HG02885 (cell line): ENCODE measurements at regions not wholly inside any gene's neighbourhood (a gene's known extent, or its start where the extent isn't known, plus 50 kb on each side); places are given as distances from the start of the nearest gene placed in this dataset.

Experiments used
- ATAC-seq: cut with Tn5 transposase; IDR thresholded peaks from one replicate; pipeline ENCODE4 v1.9.1; 2021; ENCODE audit warnings: mild to moderate bottlenecking; ENCODE audit not compliant: unreplicated experiment, poor library complexity

- no peak for ATAC-seq
These were observed 325.6 kb downstream of the SEC23A start for GRCh38 chr14:38777401-38777800.

GRCh38 chr14:38775986-38776385 lies 327.0 kb downstream of the SEC23A start:
- no peak for ATAC-seq

- ATAC-seq = no peak
These were observed 328.9 kb downstream of the SEC23A start for GRCh38 chr14:38774162-38774561.

GRCh38 chr14:38770251-38770650 lies 332.8 kb downstream of the SEC23A start:
- ATAC-seq = no peak

GRCh38 chr14:38762845-38763244 lies 340.2 kb downstream of the SEC23A start:
- ATAC-seq = no peak

DNA sequence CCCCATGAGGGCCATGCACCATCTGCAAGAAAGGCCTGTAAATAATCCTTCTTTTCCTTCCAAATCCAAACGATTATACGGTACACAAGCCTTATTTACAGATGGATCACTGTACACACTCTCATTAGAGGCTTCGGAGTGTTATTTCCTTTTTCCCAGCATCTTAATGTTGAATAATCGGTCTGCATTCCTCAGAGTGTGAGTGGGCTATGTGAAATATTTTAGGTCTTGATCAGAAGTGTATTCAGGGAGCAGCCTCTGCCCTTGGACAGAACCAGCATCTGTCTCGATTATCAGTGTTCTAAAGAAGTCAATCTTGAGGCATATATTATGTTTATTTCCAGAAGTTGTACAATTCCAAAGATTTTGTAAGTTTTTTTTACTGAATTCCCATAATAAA lies 340.6 kb downstream of the SEC23A start:
- no peak for ATAC-seq

DNA sequence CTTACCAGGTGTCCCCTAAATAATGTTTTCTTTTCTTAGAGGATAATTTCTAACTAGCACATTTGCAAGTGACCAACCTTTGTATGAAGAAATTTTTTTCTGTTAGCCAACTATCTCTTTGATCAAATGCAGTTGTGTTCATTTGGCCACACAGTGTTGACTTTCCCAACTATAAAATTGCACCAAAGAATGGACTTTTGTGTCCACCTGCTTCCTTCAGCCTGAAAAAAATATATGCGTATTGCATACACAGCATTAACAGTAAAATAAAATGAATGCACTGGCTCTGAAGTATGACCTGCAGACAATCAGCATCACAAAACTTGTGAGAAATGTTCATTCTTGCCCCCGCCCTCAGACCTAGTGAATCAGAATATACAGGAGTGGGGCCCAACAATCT lies 342.0 kb downstream of the SEC23A start:
- no peak for ATAC-seq

GRCh38 chr14:38758661-38759060 lies 344.4 kb downstream of the SEC23A start:
- ATAC-seq = no peak

DNA sequence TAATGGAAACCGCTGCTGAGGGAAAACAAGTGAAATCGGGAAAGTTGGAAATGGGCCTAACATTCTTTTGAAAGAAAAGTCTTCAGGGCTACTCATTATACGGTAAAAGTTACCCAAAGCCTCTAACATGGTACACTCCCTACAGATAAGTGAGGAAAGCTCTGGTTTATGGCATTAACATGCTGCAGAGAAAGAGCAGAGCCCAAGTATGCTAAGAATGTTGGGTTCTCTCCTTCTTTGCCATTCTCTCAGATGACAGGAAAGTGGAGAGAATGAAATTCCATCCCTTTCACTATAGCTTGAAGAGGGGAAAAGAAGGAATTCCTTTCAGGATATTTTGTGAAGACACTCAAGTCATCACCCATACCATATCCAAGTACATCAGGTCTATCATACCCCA lies 348.0 kb downstream of the SEC23A start:
- ATAC-seq = no peak

DNA sequence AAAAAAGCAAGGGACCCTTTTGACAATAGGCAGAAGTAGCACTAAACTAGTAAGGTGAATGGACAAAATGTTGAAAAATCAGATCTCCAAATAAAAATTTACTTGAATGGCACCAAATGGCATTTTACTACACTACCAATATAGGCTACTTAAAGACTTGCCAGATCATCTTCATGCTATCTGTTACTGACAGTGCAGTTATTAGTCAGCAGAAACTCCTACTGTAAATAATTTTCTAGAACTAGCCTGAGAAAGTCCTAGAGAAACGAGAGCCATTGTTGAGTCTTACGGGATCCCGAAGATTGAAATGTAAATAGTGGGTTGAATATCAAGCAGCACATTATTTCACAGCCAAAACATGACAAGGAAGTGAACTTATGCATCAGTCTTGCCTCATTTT lies 350.3 kb downstream of the SEC23A start:
- ATAC-seq = no peak

GRCh38 chr14:38752341-38752740 lies 350.7 kb downstream of the SEC23A start:
- ATAC-seq = no peak

- no peak for ATAC-seq
These were observed 351.6 kb downstream of the SEC23A start for GRCh38 chr14:38751459-38751858.

DNA sequence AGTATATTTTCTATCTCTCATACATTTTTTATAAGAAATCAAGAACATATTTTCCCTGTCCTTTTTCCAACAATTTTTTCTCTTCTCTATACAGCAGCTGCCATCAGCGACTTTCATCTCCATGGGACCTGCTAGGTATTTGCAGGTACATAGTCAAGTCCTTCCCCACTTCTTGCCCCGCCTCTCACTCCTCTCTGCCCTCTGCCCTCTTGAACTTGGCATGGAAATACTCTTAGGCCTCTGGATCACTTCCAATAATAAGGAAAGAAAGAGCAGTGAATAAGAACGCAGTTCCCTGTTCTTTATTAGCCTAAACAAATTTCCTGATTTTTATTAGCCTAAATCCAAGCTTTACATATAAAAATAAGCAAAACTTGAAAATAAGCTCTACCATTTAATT lies 353.1 kb downstream of the SEC23A start:
- no peak for ATAC-seq

GRCh38 chr14:38745861-38746260 lies 357.2 kb downstream of the SEC23A start:
- ATAC-seq = no peak

DNA sequence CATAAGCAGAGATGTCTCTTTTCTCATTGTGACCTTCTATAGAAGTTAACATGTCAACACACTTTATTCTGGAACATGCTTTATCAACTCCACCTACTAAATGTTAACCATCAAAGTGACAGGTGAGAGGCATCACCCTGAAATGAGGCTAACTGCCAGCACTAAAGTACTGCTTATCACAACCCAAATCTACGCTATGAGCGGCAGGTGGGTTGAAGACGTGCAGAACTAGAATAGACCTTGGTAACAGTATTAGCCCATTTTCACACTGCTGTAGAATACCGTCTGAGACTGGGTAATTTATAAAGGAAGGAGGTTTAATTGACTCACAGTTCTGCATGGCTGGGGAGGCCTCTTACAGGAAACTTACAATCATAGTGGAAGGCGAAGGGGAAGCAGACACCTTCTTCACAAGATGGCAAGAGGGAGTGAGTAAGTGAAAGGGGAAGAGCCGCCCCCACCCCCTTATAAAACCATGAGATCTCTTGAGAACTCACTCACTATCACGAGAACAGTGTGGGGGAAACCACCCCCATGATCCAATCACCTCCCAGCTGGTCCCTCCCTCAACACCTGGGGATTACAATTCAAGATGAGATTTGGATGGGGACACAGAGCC lies 359.0 kb downstream of the SEC23A start:
- ATAC-seq = no peak

DNA sequence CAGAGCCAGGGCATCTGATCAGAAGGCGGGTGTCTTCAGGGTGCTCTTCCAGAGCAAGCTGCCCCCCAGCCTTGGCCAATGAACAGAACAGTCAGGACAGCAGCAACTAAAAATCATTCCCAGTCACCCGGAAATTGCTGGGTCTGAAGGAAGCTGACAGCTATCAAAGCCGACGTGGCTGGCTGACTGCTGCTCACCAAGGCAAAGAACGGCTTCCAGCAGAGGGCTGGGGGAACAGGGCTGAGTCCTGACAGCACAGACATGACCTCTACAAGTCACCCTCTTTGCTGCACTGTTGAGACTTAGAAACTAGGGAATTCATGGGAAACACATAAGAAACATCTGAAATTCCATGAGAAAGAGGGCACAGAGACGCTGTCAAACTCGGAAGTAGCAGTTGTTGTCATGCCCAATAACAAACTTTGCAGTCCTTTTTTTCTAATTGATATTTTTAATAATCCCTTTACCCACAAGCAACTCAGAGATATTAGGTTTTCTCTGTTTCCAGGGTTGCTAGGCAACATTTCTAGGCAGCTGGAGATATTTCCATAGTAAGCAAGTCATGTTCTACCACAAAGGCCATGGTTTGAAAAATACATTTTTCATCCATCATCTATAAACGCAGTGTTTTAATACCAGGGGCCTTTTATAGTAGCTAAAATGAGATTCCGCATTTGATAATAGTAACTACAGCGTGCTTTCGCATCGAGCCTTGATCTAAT lies 365.2 kb downstream of the SEC23A start:
- no peak for ATAC-seq

DNA sequence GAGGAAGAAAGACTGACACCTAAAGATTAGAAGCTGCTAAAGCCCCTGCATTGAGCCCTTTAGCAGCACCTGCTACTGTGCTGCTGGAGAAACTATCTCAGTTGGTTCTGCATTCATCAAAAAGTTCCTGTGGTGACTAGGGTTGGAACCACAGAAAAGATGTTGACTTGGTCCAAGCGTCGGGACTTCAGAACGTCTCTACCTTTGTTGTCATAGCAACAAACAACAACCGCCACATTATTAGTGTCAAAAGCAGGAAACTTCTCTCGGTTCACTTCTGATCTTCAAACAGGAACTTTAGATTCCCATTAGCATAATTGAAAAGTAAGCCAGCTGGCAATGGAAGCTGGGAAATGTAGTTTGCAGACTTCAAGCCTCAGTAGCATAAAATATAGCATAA lies 368.0 kb downstream of the SEC23A start:
- no peak for ATAC-seq

- ATAC-seq = no peak
These were observed 371.1 kb downstream of the SEC23A start for GRCh38 chr14:38731962-38732361.

DNA sequence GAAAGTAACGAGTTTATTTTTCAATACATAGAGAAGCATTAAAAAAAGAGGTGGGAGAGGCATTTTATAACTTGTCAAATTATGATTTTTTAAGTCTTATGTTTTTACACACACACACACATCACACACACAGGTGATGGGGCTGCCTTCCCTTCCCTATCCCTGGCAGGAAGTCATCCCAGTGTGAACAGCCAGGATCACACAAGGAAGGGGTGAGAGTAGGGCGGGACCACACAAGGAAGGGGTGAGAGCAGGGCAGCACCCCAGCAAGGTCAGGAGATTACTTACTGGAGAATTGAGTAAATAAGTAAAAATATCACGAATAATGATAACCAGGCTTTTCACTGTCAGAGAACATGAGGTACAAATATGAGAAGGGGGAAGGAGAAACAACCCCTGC lies 372.6 kb downstream of the SEC23A start:
- ATAC-seq = no peak

- ATAC-seq = no peak
These were observed 375.3 kb downstream of the SEC23A start for GRCh38 chr14:38727731-38728130.

DNA sequence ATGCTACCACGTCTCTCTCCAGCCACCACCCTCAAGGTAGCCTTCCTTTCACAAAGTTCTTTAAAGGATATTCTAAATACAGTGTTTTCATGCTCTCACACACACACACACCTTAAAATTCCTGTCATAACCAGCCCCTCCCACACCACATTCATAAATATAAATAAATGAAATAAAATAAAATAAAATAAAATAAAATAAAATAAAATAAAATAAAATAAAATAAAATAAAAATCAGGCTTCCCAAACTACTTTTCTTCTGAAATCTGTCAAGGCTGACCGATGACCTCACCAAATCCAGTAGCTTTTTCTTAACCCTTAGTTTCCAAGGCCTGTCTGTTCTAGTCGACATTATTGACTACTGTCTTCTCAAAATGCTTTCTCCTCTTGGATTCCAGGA lies 378.4 kb downstream of the SEC23A start:
- no peak for ATAC-seq

DNA sequence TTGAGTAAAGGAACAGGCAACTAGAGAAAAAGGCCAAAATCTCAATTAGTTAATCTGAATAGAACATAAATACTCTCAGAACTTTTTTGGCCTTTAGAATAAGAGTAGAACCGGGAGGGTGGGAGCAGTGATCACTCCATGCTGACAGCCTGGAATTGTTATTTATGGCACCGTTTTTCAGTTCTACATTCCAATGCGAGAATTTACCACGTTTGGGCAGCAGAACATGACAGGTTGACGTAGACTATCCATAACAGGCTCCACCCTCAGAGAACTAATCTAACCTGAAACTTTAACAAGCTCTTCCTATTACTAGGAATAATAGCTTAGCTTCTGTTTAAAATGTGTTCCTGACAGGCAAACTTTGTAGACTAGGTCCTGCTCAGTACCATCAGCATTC lies 379.1 kb downstream of the SEC23A start:
- no peak for ATAC-seq
